Liver (tissue), 8 donors: ENCODE measurements at regions not wholly inside any gene's neighbourhood (a gene's known extent, or its start where the extent isn't known, plus 50 kb on each side); places are given as distances from the start of the nearest gene placed in this dataset.

ENCODE experiments used
- DNase-seq: peaks from one replicate; pipeline ENCODE4 v3.0.0-alpha.2; 2017; ENCODE audit warnings: low spot score
- H3K27ac ChIP-seq, 2 donors: one replicate each; pipeline ENCODE4 v1.7.0; 2013; ENCODE audit warnings: inconsistent platforms in 2 of 2, low read length in 2 of 2, control low read depth in 1 of 2, low read depth in 1 of 2, mild to moderate bottlenecking in 1 of 2
- H3K27me3 ChIP-seq, 4 donors: one replicate each; pipeline versions ENCODE4 v1.6.1 to v1.7.0; 2013; ENCODE audit warnings: low read length in 3 of 4, inconsistent platforms in 1 of 4, mild to moderate bottlenecking in 1 of 4, moderate library complexity in 1 of 4; ENCODE audit not compliant: control insufficient read depth in 4 of 4, insufficient read depth in 4 of 4
- H3K36me3 ChIP-seq, 4 donors: one replicate each; pipeline versions ENCODE4 v1.6.1 to v1.7.0; 2013; ENCODE audit warnings: low read length in 3 of 4, mild to moderate bottlenecking in 3 of 4, low read depth in 1 of 4, moderate library complexity in 1 of 4; ENCODE audit not compliant: control insufficient read depth in 4 of 4, insufficient read depth in 3 of 4
- H3K4me1 ChIP-seq, 4 donors: one replicate each; pipeline versions ENCODE4 v1.6.1 to v1.7.0; 2013; ENCODE audit warnings: low read length in 3 of 4, mild to moderate bottlenecking in 3 of 4, moderate library complexity in 1 of 4; ENCODE audit not compliant: control insufficient read depth in 4 of 4, insufficient read depth in 4 of 4
- H3K4me3 ChIP-seq, 3 donors: one replicate each; pipeline versions ENCODE4 v1.6.1 to v1.7.0; 2013; ENCODE audit warnings: low read length in 3 of 3, control low read depth in 1 of 3, low read depth in 1 of 3, mild to moderate bottlenecking in 1 of 3
- H3K9ac ChIP-seq, 2 donors: one replicate each; pipeline ENCODE4 v1.7.0; 2013; ENCODE audit warnings: low read length in 2 of 2, mild to moderate bottlenecking in 2 of 2, moderate library complexity in 2 of 2, control low read depth in 1 of 2, low read depth in 1 of 2
- H3K9me3 ChIP-seq, 4 donors: one replicate each; pipeline versions ENCODE4 v1.6.1 to v1.7.0; 2013; ENCODE audit warnings: low read length in 3 of 4; ENCODE audit not compliant: control insufficient read depth in 4 of 4
- ATF3 ChIP-seq: IDR thresholded peaks from 2 replicates; pipeline ENCODE4 v1.6.1; 2016; ENCODE audit warnings: antibody characterized with exemption
- CTCF ChIP-seq: fragments of 150-350 bp; IDR thresholded peaks from 2 replicates; pipeline ENCODE4 v1.5.1; 2017; ENCODE audit warnings: improper control_type of control experiment, low read depth, low read length; ENCODE audit not compliant: missing input control
- EGR1 ChIP-seq, 2 donors: IDR thresholded peaks; 2 replicates each; pipeline ENCODE4 v1.6.1; 2016 to 2018; ENCODE audit warnings: antibody characterized with exemption in 2 of 2, low read depth in 2 of 2
- FOXA1 ChIP-seq: IDR thresholded peaks from 2 replicates; pipeline ENCODE4 v1.6.1; 2016; ENCODE audit warnings: antibody characterized with exemption
- FOXA2 ChIP-seq: IDR thresholded peaks from 2 replicates; pipeline ENCODE4 v1.6.1; 2016; ENCODE audit warnings: antibody characterized with exemption
- GABPA ChIP-seq, 2 donors: IDR thresholded peaks in 1 of 2; conservative IDR thresholded peaks in 1 of 2; 2 replicates each; pipeline ENCODE4 v1.6.1; 2016; ENCODE audit warnings: antibody characterized with exemption in 2 of 2, mild to moderate bottlenecking in 1 of 2, moderate library complexity in 1 of 2
- HNF4A ChIP-seq, 2 donors: conservative IDR thresholded peaks; 2 replicates each; pipeline ENCODE4 v1.6.1; 2016; ENCODE audit warnings: antibody characterized with exemption in 2 of 2, mild to moderate bottlenecking in 2 of 2
- HNF4G ChIP-seq: IDR thresholded peaks from 2 replicates; pipeline ENCODE4 v1.6.1; 2016; ENCODE audit warnings: antibody characterized with exemption
- JUND ChIP-seq, 2 donors: IDR thresholded peaks; 2 replicates each; pipeline ENCODE4 v1.6.1; 2016; ENCODE audit warnings: antibody characterized with exemption in 2 of 2
- MAX ChIP-seq: IDR thresholded peaks from 2 replicates; pipeline ENCODE4 v1.6.1; 2016; ENCODE audit warnings: antibody characterized with exemption
- NR2F2 ChIP-seq: IDR thresholded peaks from 2 replicates; pipeline ENCODE4 v1.6.1; 2016; ENCODE audit warnings: antibody characterized with exemption
- RAD21 ChIP-seq, 2 donors: IDR thresholded peaks; 2 replicates each; pipeline ENCODE4 v1.6.1; 2016; ENCODE audit warnings: antibody characterized with exemption in 2 of 2, mild to moderate bottlenecking in 2 of 2
- REST ChIP-seq: IDR thresholded peaks from 2 replicates; pipeline ENCODE4 v1.6.1; 2016; ENCODE audit warnings: antibody characterized with exemption, mild to moderate bottlenecking
- RXRA ChIP-seq, 2 donors: IDR thresholded peaks; 2 replicates each; pipeline ENCODE4 v1.6.1; 2017 to 2018; ENCODE audit warnings: antibody characterized with exemption in 2 of 2, mild to moderate bottlenecking in 1 of 2
- SP1 ChIP-seq: IDR thresholded peaks from 2 replicates; pipeline ENCODE4 v1.6.1; 2018; ENCODE audit warnings: antibody characterized with exemption, mild to moderate bottlenecking
- TAF1 ChIP-seq: conservative IDR thresholded peaks from 2 replicates; pipeline ENCODE4 v1.6.1; 2016; ENCODE audit warnings: antibody characterized with exemption, mild to moderate bottlenecking
- YY1 ChIP-seq: IDR thresholded peaks from 2 replicates; pipeline ENCODE4 v1.6.1; 2016; ENCODE audit warnings: antibody characterized with exemption, mild to moderate bottlenecking
- ZBTB33 ChIP-seq: IDR thresholded peaks from 2 replicates; pipeline ENCODE4 v1.6.1; 2016; ENCODE audit warnings: antibody characterized with exemption
- WGBS: extraction: QIAGEN DNeasy Blood & Tissue Kit; methylation state at CpG from one replicate; pipeline ENCODE4 v1.1.7; 2013; 5-methylcytosine and 5-hydroxymethylcytosine counted together
- donor health status: healthy.
- donor health status: healthy.
- donor health status: healthy.
- donor health status: healthy.
- donor health status: healthy.

GRCh38 chr18:26794230-26795101, 71.0 kb downstream of the AQP4 start:
- DNase-seq = no peak
- Histone ChIP-seq H3K27me3 (no peaks in the 10 kb centered on the region), H3K4me1 (no peaks in the 10 kb centered on the region), H3K9me3 (no peaks in the 10 kb centered on the region), H3K4me3 (no peak overlapping the region), H3K9ac (no peak overlapping the region), H3K36me3 (no peaks in the 10 kb centered on the region), H3K27ac (no peak overlapping the region)
- TF ChIP-seq NR2F2 = no peak
- no peak for TF ChIP-seq ATF3
- TF ChIP-seq SP1 = no peak
- no peak for TF ChIP-seq CTCF
- no peak for TF ChIP-seq FOXA1
- TF ChIP-seq GABPA (IDR thresholded peaks at IDR 0.05 in 1 of 2, conservative IDR thresholded peaks at IDR 0.05 in 1 of 2) = no peak
- TF ChIP-seq RAD21 (IDR thresholded peaks at IDR 0.05) = no peak
- no peak for TF ChIP-seq JUND (IDR thresholded peaks at IDR 0.05)
- no peak for TF ChIP-seq TAF1
- no peak for TF ChIP-seq HNF4A (conservative IDR thresholded peaks at IDR 0.05)
- no peak for TF ChIP-seq YY1
- TF ChIP-seq REST = no peak
- TF ChIP-seq RXRA (IDR thresholded peaks at IDR 0.05) = no peak
- no peak for TF ChIP-seq ZBTB33
- TF ChIP-seq FOXA2 = no peak
- no peak for TF ChIP-seq EGR1 (IDR thresholded peaks at IDR 0.05; ENCODE audit: low read depth in 2 of 2)
- TF ChIP-seq MAX = no peak
- no peak for TF ChIP-seq HNF4G
- WGBS = 91% methylated on average over 8 of the region's 8 CpGs
